Activated CD4-positive, alpha-beta T cell treated with anti-CD3 and anti-CD28 coated beads, Interleukin-2, amount 10 ng/mL, durations not matched to agents 7 days and 5 days (primary cell): ENCODE measurements at regions not wholly inside any gene's neighbourhood (a gene's known extent, or its start where the extent isn't known, plus 50 kb on each side); places are given as distances from the start of the nearest gene placed in this dataset.

Source experiments
- CTCF ChIA-PET: fragments of 350-600 bp; sonication (Branson Sonifier 250); formaldehyde crosslinking; loops from one replicate; lab custom pipeline; 2021; ENCODE audit warnings: antibody characterized with exemption; lab: Charles Lee
- POLR2A ChIA-PET: fragments of 350-600 bp; sonication (Branson Sonifier 250); formaldehyde crosslinking; loops from one replicate; lab custom pipeline; 2021; ENCODE audit warnings: antibody characterized with exemption; lab: Charles Lee
- DNase-seq: peaks from one replicate; pipeline ENCODE4 v3.0.0-alpha.2; 2020
- H3K27ac Mint-ChIP-seq: one replicate; pipeline ENCODE4 v1.8.0; 2021; ENCODE audit warnings: mild to moderate bottlenecking, moderate library complexity, mixed read lengths
- H3K27me3 Mint-ChIP-seq: one replicate; pipeline ENCODE4 v1.8.0; 2021; ENCODE audit warnings: mixed read lengths
- H3K36me3 Mint-ChIP-seq: one replicate; pipeline ENCODE4 v1.8.0; 2021; ENCODE audit warnings: low read depth, mixed read lengths
- H3K4me1 Mint-ChIP-seq: one replicate; pipeline ENCODE4 v1.8.0; 2021; ENCODE audit warnings: mixed read lengths
- H3K4me3 Mint-ChIP-seq: one replicate; pipeline ENCODE4 v1.8.0; 2021; ENCODE audit warnings: mild to moderate bottlenecking, moderate library complexity, mixed read lengths
- H3K9me3 Mint-ChIP-seq: one replicate; pipeline ENCODE4 v1.8.0; 2021; ENCODE audit warnings: mixed read lengths

GRCh38 chr18:22275706-22276333 is 106.4 kb downstream of the GATA6 start:
- CTCF ChIA-PET = no interaction called here
- Mint-ChIP-seq H3K27ac (no peak overlapping the region), H3K4me1 (no peaks in the 10 kb centered on the region), H3K4me3 (no peak overlapping the region), H3K27me3 (no peaks in the 10 kb centered on the region), H3K36me3 (no peaks in the 10 kb centered on the region), H3K9me3 (peaks cover 3% of the 10 kb centered on the region)
- no peak for DNase-seq
- POLR2A ChIA-PET = no interaction called here

- no peak for DNase-seq
- POLR2A ChIA-PET = no interaction called here
- Mint-ChIP-seq H3K4me3 (no peak overlapping the region), H3K27me3 (no peaks in the 10 kb centered on the region), H3K36me3 (no peaks in the 10 kb centered on the region), H3K9me3 (peaks cover 3% of the 10 kb centered on the region), H3K4me1 (no peaks in the 10 kb centered on the region), H3K27ac (no peak overlapping the region)
- CTCF ChIA-PET = interaction anchor here (0.6 kb wide), 1 partner anchor 1710 kb away, joined by 4 read pairs; no protein-coding TSS in a partner anchor
These were observed 104.0 kb downstream of the GATA6 start for GRCh38 chr18:22273101-22274039.

- no peak for DNase-seq
- Mint-ChIP-seq H3K4me1 (no peaks in the 10 kb centered on the region), H3K36me3 (no peaks in the 10 kb centered on the region), H3K9me3 (peaks cover 3% of the 10 kb centered on the region), H3K4me3 (no peak overlapping the region), H3K27ac (no peak overlapping the region), H3K27me3 (no peaks in the 10 kb centered on the region)
- ChIA-PET CTCF (interaction anchor here (1.1 kb wide), 1 partner anchor 17 kb away, joined by 3 read pairs; no protein-coding TSS in a partner anchor), POLR2A (no interaction called here)
These were observed 102.9 kb downstream of the GATA6 start for GRCh38 chr18:22272242-22272641.

- H3K9me3 Mint-ChIP-seq = peaks cover 3% of the 10 kb centered on the region
- ChIA-PET CTCF (interaction anchor here (1.1 kb wide), 1 partner anchor 16 kb away, joined by 3 read pairs; no protein-coding TSS in a partner anchor), POLR2A (no interaction called here)
- no peak overlapping the region for H3K27ac Mint-ChIP-seq
- no peaks in the 10 kb centered on the region for H3K4me1 Mint-ChIP-seq
- DNase-seq = no peak
- no peaks in the 10 kb centered on the region for H3K36me3 Mint-ChIP-seq
- H3K4me3 Mint-ChIP-seq = no peak overlapping the region
- no peaks in the 10 kb centered on the region for H3K27me3 Mint-ChIP-seq
These were observed 101.6 kb downstream of the GATA6 start for GRCh38 chr18:22271030-22271429.

- ChIA-PET CTCF (no interaction called here), POLR2A (no interaction called here)
These were observed 99.3 kb downstream of the GATA6 start for GRCh38 chr18:22268641-22269128.

GRCh38 chr18:22267697-22268096 is 98.3 kb downstream of the GATA6 start:
- Mint-ChIP-seq H3K27me3 (no peaks in the 10 kb centered on the region), H3K36me3 (no peaks in the 10 kb centered on the region), H3K4me1 (no peaks in the 10 kb centered on the region), H3K9me3 (peaks cover 3% of the 10 kb centered on the region), H3K27ac (no peak overlapping the region), H3K4me3 (no peak overlapping the region)
- ChIA-PET CTCF (no interaction called here), POLR2A (no interaction called here)
- DNase-seq = no peak

More at GRCh38 chr18:22268641-22269128, 99.3 kb downstream of the GATA6 start:
- no peak overlapping the region for H3K4me3 Mint-ChIP-seq
- peaks cover 3% of the 10 kb centered on the region for H3K9me3 Mint-ChIP-seq
- H3K36me3 Mint-ChIP-seq = no peaks in the 10 kb centered on the region
- H3K27me3 Mint-ChIP-seq = no peaks in the 10 kb centered on the region
- no peak for DNase-seq
- H3K4me1 Mint-ChIP-seq = no peaks in the 10 kb centered on the region
- H3K27ac Mint-ChIP-seq = peak overlapping the region; percentile 27

- POLR2A ChIA-PET = no interaction called here
- Mint-ChIP-seq H3K27me3 (no peaks in the 10 kb centered on the region), H3K9me3 (peaks cover 7% of the 10 kb centered on the region), H3K27ac (no peak overlapping the region), H3K4me3 (no peak overlapping the region), H3K36me3 (no peaks in the 10 kb centered on the region), H3K4me1 (no peaks in the 10 kb centered on the region)
- CTCF ChIA-PET = no interaction called here
- DNase-seq = no peak
These were observed 97.8 kb downstream of the GATA6 start for GRCh38 chr18:22267225-22267624.

- ChIA-PET POLR2A (no interaction called here), CTCF (no interaction called here)
- H3K36me3 Mint-ChIP-seq = no peaks in the 10 kb centered on the region
These were observed 96.4 kb downstream of the GATA6 start for GRCh38 chr18:22265838-22266237.

GRCh38 chr18:22260208-22260820 is 90.9 kb downstream of the GATA6 start:
- no peaks in the 10 kb centered on the region for H3K27me3 Mint-ChIP-seq
- H3K9me3 Mint-ChIP-seq = peaks cover 7% of the 10 kb centered on the region
- no peak for DNase-seq
- POLR2A ChIA-PET = no interaction called here
- H3K4me3 Mint-ChIP-seq = no peak overlapping the region
- H3K4me1 Mint-ChIP-seq = no peaks in the 10 kb centered on the region
- H3K36me3 Mint-ChIP-seq = no peaks in the 10 kb centered on the region
- CTCF ChIA-PET = no interaction called here
- H3K27ac Mint-ChIP-seq = no peak overlapping the region

More at GRCh38 chr18:22265838-22266237, 96.4 kb downstream of the GATA6 start:
- Mint-ChIP-seq H3K27me3 (no peaks in the 10 kb centered on the region), H3K4me1 (no peaks in the 10 kb centered on the region), H3K27ac (no peak overlapping the region), H3K9me3 (peaks cover 7% of the 10 kb centered on the region), H3K4me3 (no peak overlapping the region)
- no peak for DNase-seq

- no peak for DNase-seq
- CTCF ChIA-PET = no interaction called here
- Mint-ChIP-seq H3K4me3 (no peak overlapping the region), H3K9me3 (no peaks in the 10 kb centered on the region), H3K4me1 (no peaks in the 10 kb centered on the region), H3K27ac (no peak overlapping the region), H3K36me3 (no peaks in the 10 kb centered on the region), H3K27me3 (no peaks in the 10 kb centered on the region)
- POLR2A ChIA-PET = no interaction called here
These were observed 87.7 kb downstream of the GATA6 start for GRCh38 chr18:22257022-22257543.

- Mint-ChIP-seq H3K4me3 (no peak overlapping the region), H3K27ac (no peak overlapping the region), H3K36me3 (no peaks in the 10 kb centered on the region), H3K27me3 (no peaks in the 10 kb centered on the region), H3K9me3 (no peaks in the 10 kb centered on the region), H3K4me1 (no peaks in the 10 kb centered on the region)
- POLR2A ChIA-PET = no interaction called here
- CTCF ChIA-PET = no interaction called here
- no peak for DNase-seq
These were observed 84.7 kb downstream of the GATA6 start for GRCh38 chr18:22254088-22254487.

- Mint-ChIP-seq H3K27me3 (no peaks in the 10 kb centered on the region), H3K4me3 (no peak overlapping the region), H3K4me1 (no peaks in the 10 kb centered on the region), H3K36me3 (no peaks in the 10 kb centered on the region), H3K27ac (no peak overlapping the region), H3K9me3 (no peaks in the 10 kb centered on the region)
- POLR2A ChIA-PET = no interaction called here
- no peak for DNase-seq
- CTCF ChIA-PET = no interaction called here
These were observed 84.3 kb downstream of the GATA6 start for GRCh38 chr18:22253676-22254075.
